GM23248 (cell line): ENCODE measurements at regions not wholly inside any gene's neighbourhood (a gene's known extent, or its start where the extent isn't known, plus 50 kb on each side); places are given as distances from the start of the nearest gene placed in this dataset.

Source experiments
- DNase-seq: peaks from one replicate; pipeline ENCODE4 v3.0.0-alpha.2; 2015
- H2AFZ ChIP-seq: fragments of 200-600 bp; sonication (generic); 2 replicates; pipeline ENCODE4 v1.6.1; 2016; ENCODE audit warnings: antibody characterized with exemption
- H3F3A ChIP-seq: fragments of 200-600 bp; sonication (generic); 2 replicates; pipeline ENCODE4 v1.6.1; 2016; ENCODE audit warnings: mild to moderate bottlenecking, antibody characterized with exemption, mixed run types; ENCODE audit not compliant: insufficient read depth
- H3K27ac ChIP-seq: fragments of 200-600 bp; sonication (generic); 2 replicates; pipeline ENCODE4 v1.5.1; 2016; ENCODE audit warnings: mild to moderate bottlenecking
- H3K27me3 ChIP-seq: fragments of 200-600 bp; sonication (generic); replicated peaks from 2 replicates; pipeline ENCODE4 v1.6.1; 2016; ENCODE audit warnings: mild to moderate bottlenecking; ENCODE audit not compliant: insufficient read depth
- H3K36me3 ChIP-seq: fragments of 200-600 bp; sonication (generic); 2 replicates; pipeline ENCODE4 v1.6.1; 2016; ENCODE audit warnings: low read depth, mild to moderate bottlenecking
- H3K4me1 ChIP-seq: fragments of 200-600 bp; sonication (generic); 2 replicates; pipeline ENCODE4 v1.6.1; 2016; ENCODE audit warnings: mild to moderate bottlenecking; ENCODE audit not compliant: insufficient read depth
- H3K4me2 ChIP-seq: fragments of 200-600 bp; sonication (generic); one replicate; pipeline ENCODE4 v1.6.1; 2016; ENCODE audit warnings: mild to moderate bottlenecking; ENCODE audit not compliant: unreplicated experiment
- H3K4me3 ChIP-seq: fragments of 200-600 bp; sonication (generic); 2 replicates; pipeline ENCODE4 v1.5.1; 2016; ENCODE audit warnings: mild to moderate bottlenecking
- H3K79me2 ChIP-seq: fragments of 200-600 bp; sonication (generic); 2 replicates; pipeline ENCODE4 v1.6.1; 2016; ENCODE audit warnings: mild to moderate bottlenecking; ENCODE audit not compliant: insufficient read depth
- H3K9ac ChIP-seq: fragments of 200-600 bp; sonication (generic); 2 replicates; pipeline ENCODE4 v1.6.1; 2016; ENCODE audit warnings: mild to moderate bottlenecking
- H3K9me2 ChIP-seq: fragments of 200-600 bp; sonication (generic); 2 replicates; pipeline ENCODE4 v1.6.1; 2016; ENCODE audit warnings: mixed run types, mild to moderate bottlenecking, moderate library complexity; ENCODE audit not compliant: insufficient read depth
- H3K9me3 ChIP-seq: fragments of 200-600 bp; sonication (generic); one replicate; pipeline ENCODE4 v1.6.1; 2017; ENCODE audit warnings: low read depth
- H4K20me1 ChIP-seq: fragments of 200-600 bp; sonication (generic); 2 replicates; pipeline ENCODE4 v1.6.0; 2016; ENCODE audit not compliant: insufficient read depth
- EZH2 ChIP-seq: fragments of 200-600 bp; sonication (generic); IDR thresholded peaks from 2 replicates; pipeline ENCODE4 v1.6.1; 2018; ENCODE audit warnings: antibody characterized with exemption, mild to moderate bottlenecking; ENCODE audit not compliant: insufficient read depth, poor library complexity, severe bottlenecking
- EZH2phosphoT487 ChIP-seq: fragments of 200-600 bp; sonication (generic); IDR thresholded peaks from 2 replicates; pipeline ENCODE4 v1.6.1; 2018; ENCODE audit warnings: antibody characterized with exemption, moderate library complexity, mild to moderate bottlenecking, low read depth; ENCODE audit not compliant: insufficient read depth
- WGBS, 2 experiments: methylation state at CpG; one replicate each; pipeline ENCODE4 v1.1.6; 2015 to 2017; ENCODE audit warnings: low lambda C conversion rate in 2 of 2, low coverage in 1 of 2; ENCODE audit errors: missing lambda C conversion rate in 2 of 2; 5-methylcytosine and 5-hydroxymethylcytosine counted together
- in situ Hi-C: fragments of 300-500 bp; cut with MboI; formaldehyde crosslinking; loops from 2 replicates; pipeline ENCODE4 v1.15.0; 2020

DNA sequence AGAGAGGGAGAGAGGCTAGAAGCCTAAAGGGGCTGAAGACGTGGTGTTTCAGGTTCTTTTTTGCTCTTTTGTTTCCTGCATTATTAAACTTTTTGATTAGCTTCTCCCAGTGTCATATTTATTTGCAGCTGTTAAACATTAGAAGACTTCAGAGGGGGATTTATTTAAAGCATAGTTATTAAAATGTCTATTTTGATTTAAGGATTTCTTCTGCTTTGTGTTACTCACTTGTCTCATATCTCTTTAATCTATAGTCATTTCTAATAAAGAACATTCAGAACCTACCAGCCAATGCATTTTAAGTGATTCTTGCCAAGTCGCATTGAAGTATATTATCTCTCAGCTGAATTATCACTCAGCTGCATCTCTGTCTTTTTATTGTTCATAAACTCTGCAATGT is 152.0 kb upstream of the DYRK2 start:
- no peak for TF ChIP-seq EZH2phosphoT487
- TF ChIP-seq EZH2, result no peak
- H3K9me3 ChIP-seq, result no peaks in the 10 kb centered on the region
- no peaks in the 10 kb centered on the region for H3K4me1 ChIP-seq
- H3K27me3 ChIP-seq, result no peaks in the 10 kb centered on the region
- WGBS, 2 experiments, result 27 to 38% methylated on average over 2 of the region's 2 CpGs
- DNase-seq, result no peak
- no peak overlapping the region for H3K27ac ChIP-seq
- no peaks in the 10 kb centered on the region for H3K9me2 ChIP-seq
- no peak overlapping the region for H3K9ac ChIP-seq
- in situ Hi-C loops, result no loop called here
- no peaks in the 10 kb centered on the region for H3K79me2 ChIP-seq
- no peaks in the 10 kb centered on the region for H3F3A ChIP-seq
- no peaks in the 10 kb centered on the region for H3K36me3 ChIP-seq
- no peak overlapping the region for H3K4me2 ChIP-seq
- no peak overlapping the region for H3K4me3 ChIP-seq
- H4K20me1 ChIP-seq, result no peaks in the 10 kb centered on the region
- no peak overlapping the region for H2AFZ ChIP-seq

DNA sequence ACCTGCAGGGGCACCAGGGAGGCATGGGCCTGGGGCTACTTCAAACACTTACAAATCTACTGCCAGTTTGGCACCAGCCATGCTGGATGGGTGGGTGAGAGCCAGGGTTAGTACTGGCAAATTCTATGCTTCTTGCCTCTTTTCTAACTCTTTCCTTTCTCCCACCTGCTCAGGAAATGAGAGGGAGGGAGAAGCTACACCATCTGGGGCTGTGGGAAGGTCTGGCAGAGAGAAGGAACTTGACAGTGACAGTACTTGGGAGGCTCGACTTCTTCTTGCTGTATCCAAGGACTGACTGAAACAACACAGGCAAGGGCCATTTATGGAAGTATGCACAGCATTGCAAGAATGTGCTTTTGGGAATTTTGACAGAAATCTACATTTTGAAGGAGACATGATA is 149.6 kb upstream of the DYRK2 start:
- Histone ChIP-seq H3K9me2 (no peaks in the 10 kb centered on the region), H3K36me3 (no peaks in the 10 kb centered on the region), H3K9ac (no peak overlapping the region), H3K4me3 (no peak overlapping the region), H3K27me3 (no peaks in the 10 kb centered on the region), H3K27ac (no peak overlapping the region), H3K4me1 (no peaks in the 10 kb centered on the region), H4K20me1 (no peaks in the 10 kb centered on the region), H3K79me2 (no peaks in the 10 kb centered on the region), H3K9me3 (no peaks in the 10 kb centered on the region), H3F3A (no peaks in the 10 kb centered on the region), H3K4me2 (no peak overlapping the region), H2AFZ (no peak overlapping the region)
- WGBS, 2 experiments, result 35% methylated on average over 1 of the region's 1 CpG
- no peak for TF ChIP-seq EZH2
- no peak for TF ChIP-seq EZH2phosphoT487
- no peak for DNase-seq
- in situ Hi-C loops, result no loop called here

GRCh38 chr12:67501362-67501761 is 147.2 kb upstream of the DYRK2 start:
- Histone ChIP-seq H3K36me3 (no peaks in the 10 kb centered on the region), H3K9me2 (no peaks in the 10 kb centered on the region), H3K4me2 (no peak overlapping the region), H3K4me3 (no peak overlapping the region), H4K20me1 (no peaks in the 10 kb centered on the region), H3K79me2 (no peaks in the 10 kb centered on the region), H3K27ac (no peak overlapping the region), H3K9me3 (no peaks in the 10 kb centered on the region), H3K4me1 (no peaks in the 10 kb centered on the region), H3K9ac (no peak overlapping the region), H3F3A (no peaks in the 10 kb centered on the region), H2AFZ (no peak overlapping the region), H3K27me3 (no peaks in the 10 kb centered on the region)
- in situ Hi-C loops, result no loop called here
- DNase-seq, result no peak
- TF ChIP-seq EZH2 (no peak), EZH2phosphoT487 (no peak)
- 52 to 56% methylated on average over 2 of the region's 2 CpGs for WGBS, 2 experiments

GRCh38 chr12:67504026-67504425 is 144.5 kb upstream of the DYRK2 start:
- in situ Hi-C loops, result no loop called here
- Histone ChIP-seq H3K4me1 (no peaks in the 10 kb centered on the region), H3K27me3 (no peaks in the 10 kb centered on the region), H3K79me2 (no peaks in the 10 kb centered on the region), H2AFZ (no peak overlapping the region), H3K36me3 (no peaks in the 10 kb centered on the region), H3K27ac (no peak overlapping the region), H3K4me3 (no peak overlapping the region), H3K9me3 (no peaks in the 10 kb centered on the region), H3F3A (no peaks in the 10 kb centered on the region), H3K9ac (no peak overlapping the region), H3K4me2 (no peak overlapping the region), H3K9me2 (no peaks in the 10 kb centered on the region), H4K20me1 (no peaks in the 10 kb centered on the region)
- no peak for DNase-seq
- TF ChIP-seq EZH2 (no peak), EZH2phosphoT487 (no peak)
- 25 to 42% methylated on average over 1 of the region's 1 CpG for WGBS, 2 experiments

GRCh38 chr12:67506739-67507138 is 141.8 kb upstream of the DYRK2 start:
- Histone ChIP-seq H3K36me3 (no peaks in the 10 kb centered on the region), H3K4me3 (no peak overlapping the region), H3K27me3 (0 out of 2 replicates have a peak, but pooled peaks cover 8% of the 10 kb centered on the region), H3K4me2 (no peak overlapping the region), H3K9me2 (no peaks in the 10 kb centered on the region), H4K20me1 (no peaks in the 10 kb centered on the region), H3K9me3 (no peaks in the 10 kb centered on the region), H3F3A (no peaks in the 10 kb centered on the region), H3K4me1 (no peaks in the 10 kb centered on the region), H2AFZ (no peak overlapping the region), H3K79me2 (no peaks in the 10 kb centered on the region), H3K9ac (no peak overlapping the region), H3K27ac (no peak overlapping the region)
- TF ChIP-seq EZH2phosphoT487, result no peak
- no peak for TF ChIP-seq EZH2
- no peak for DNase-seq
- in situ Hi-C loops, result no loop called here
- 47 to 56% methylated on average over 3 of the region's 3 CpGs for WGBS, 2 experiments
